GM10248 (cell line): ENCODE measurements at regions not wholly inside any gene's neighbourhood (a gene's known extent, or its start where the extent isn't known, plus 50 kb on each side); places are given as distances from the start of the nearest gene placed in this dataset.

Experiments
- CTCF ChIA-PET: fragments of 300-600 bp; sonication (Branson Sonifier 250); formaldehyde crosslinking; extraction: SDS; loops from one replicate; lab custom pipeline; 2021; ENCODE audit warnings: antibody characterized with exemption; lab: Yijun Ruan, JAX
- POLR2A ChIA-PET: fragments of 350-650 bp; sonication (Branson Sonifier 250); formaldehyde crosslinking; extraction: SDS; loops from one replicate; lab custom pipeline; 2020; ENCODE audit warnings: antibody characterized with exemption; lab: Yijun Ruan, JAX
- DNase-seq: peaks from one replicate; pipeline ENCODE4 v3.0.0; 2012; ENCODE audit errors: extremely low spot score
- CTCF ChIP-seq: IDR thresholded peaks from 2 replicates; pipeline ENCODE4 v1.5.1; 2012; ENCODE audit warnings: mild to moderate bottlenecking, low read depth; ENCODE audit errors: extremely low read depth, missing control alignments, control extremely low read depth

GRCh38 chr3:22098021-22098420 lies 347.0 kb upstream of the ZNF385D start:
- TF ChIP-seq CTCF, result no peak
- no peak for DNase-seq
- POLR2A ChIA-PET, result no interaction called here
- CTCF ChIA-PET, result interaction anchor here (1.3 to 1.8 kb wide), 3 partner anchors 9 to 18 kb away, joined by 3 to 6 read pairs (median 5); no protein-coding TSS in a partner anchor

GRCh38 chr3:22101351-22101750 lies 350.3 kb upstream of the ZNF385D start:
- ChIA-PET CTCF (interaction anchor here (0.7 kb wide), 1 partner anchor 12 kb away, joined by 3 read pairs; no protein-coding TSS in a partner anchor), POLR2A (no interaction called here)
- DNase-seq, result no peak
- no peak for TF ChIP-seq CTCF

- no peak for TF ChIP-seq CTCF
- ChIA-PET POLR2A (no interaction called here), CTCF (interaction anchor here (0.7 kb wide), 1 partner anchor 12 kb away, joined by 3 read pairs; no protein-coding TSS in a partner anchor)
- DNase-seq, result no peak
These were observed 350.8 kb upstream of the ZNF385D start for GRCh38 chr3:22101811-22102210.

GRCh38 chr3:22103423-22103822 lies 352.4 kb upstream of the ZNF385D start:
- POLR2A ChIA-PET, result no interaction called here
- DNase-seq, result no peak
- CTCF ChIA-PET, result interaction anchor here (1.5 kb wide), 1 partner anchor 14 kb away, joined by 3 read pairs; no protein-coding TSS in a partner anchor
- no peak for TF ChIP-seq CTCF

- POLR2A ChIA-PET, result no interaction called here
- TF ChIP-seq CTCF, result no peak
- no peak for DNase-seq
- CTCF ChIA-PET, result interaction anchor here (0.9 kb wide), 1 partner anchor 10 kb away, joined by 3 read pairs; no protein-coding TSS in a partner anchor
These were observed 355.3 kb upstream of the ZNF385D start for GRCh38 chr3:22106213-22106896.

- POLR2A ChIA-PET, result no interaction called here
- CTCF ChIA-PET, result interaction anchor here (1.6 kb wide), 1 partner anchor 12 kb away, joined by 5 read pairs; no protein-coding TSS in a partner anchor
- no peak for DNase-seq
- no peak for TF ChIP-seq CTCF
These were observed 360.2 kb upstream of the ZNF385D start for GRCh38 chr3:22111226-22111625.
